ENCODE measurements at regions not wholly inside any gene's neighbourhood (a gene's known extent, or its start where the extent isn't known, plus 50 kb on each side); places are given as distances from the start of the nearest gene placed in this dataset.

- no peak for TF ChIP-seq IRF2 (CRISPR knock-in tag; IDR thresholded peaks at IDR 0.05; ENCODE audit: borderline replicate concordance, low read depth)
Measured at GRCh38 chr1:239815074-239815473, 276.6 kb upstream of the FMN2 start (continued).

GRCh38 chr1:239816081-239816782 is 275.5 kb upstream of the FMN2 start:
- H3K27ac Mint-ChIP-seq = peak overlapping the region; percentile 75; the same call in 1 of the 2 replicates
- H3K4me3 Mint-ChIP-seq = no peak overlapping the region

DNA sequence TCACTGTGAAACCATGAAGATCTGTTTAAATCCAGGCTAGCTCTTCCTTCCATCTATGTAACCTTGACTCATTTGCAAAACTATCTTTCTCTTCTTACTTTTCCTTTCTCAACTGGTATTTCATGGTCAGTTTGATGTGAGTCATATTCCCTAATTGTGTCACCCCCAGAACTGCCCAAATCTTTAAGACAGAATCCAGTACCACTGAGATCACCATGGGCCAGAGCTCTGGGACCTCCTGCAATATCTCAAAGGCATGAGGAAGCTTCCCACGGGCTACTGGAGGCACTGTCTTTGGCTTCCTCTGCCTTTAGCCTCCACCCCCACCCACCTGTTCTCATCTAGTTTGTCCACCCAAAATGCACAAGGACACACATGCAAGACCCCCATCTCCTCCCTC is 274.4 kb upstream of the FMN2 start:
- H3K9me3 Mint-ChIP-seq = no peaks in the 10 kb centered on the region
- H3K27ac Mint-ChIP-seq = peak overlapping the region; percentile 4; the same call in 1 of the 2 replicates
- no peak overlapping the region for H3K4me3 Mint-ChIP-seq
- H3K36me3 Mint-ChIP-seq = no peaks in the 10 kb centered on the region
- ATAC-seq (no peak), DNase-seq (ENCODE audit: low spot score) (no peak)
- H3K27me3 Mint-ChIP-seq (ENCODE audit: low read depth) = no peaks in the 10 kb centered on the region
- CTCF ChIA-PET = interaction anchor here (0.6 kb wide), 1 partner anchor 504 kb away, joined by 3 read pairs; no protein-coding TSS in a partner anchor
- H3K4me1 Mint-ChIP-seq = peaks cover 43% of the 10 kb centered on the region
- POLR2A ChIA-PET = no interaction called here
- TF ChIP-seq, protein P1, sequence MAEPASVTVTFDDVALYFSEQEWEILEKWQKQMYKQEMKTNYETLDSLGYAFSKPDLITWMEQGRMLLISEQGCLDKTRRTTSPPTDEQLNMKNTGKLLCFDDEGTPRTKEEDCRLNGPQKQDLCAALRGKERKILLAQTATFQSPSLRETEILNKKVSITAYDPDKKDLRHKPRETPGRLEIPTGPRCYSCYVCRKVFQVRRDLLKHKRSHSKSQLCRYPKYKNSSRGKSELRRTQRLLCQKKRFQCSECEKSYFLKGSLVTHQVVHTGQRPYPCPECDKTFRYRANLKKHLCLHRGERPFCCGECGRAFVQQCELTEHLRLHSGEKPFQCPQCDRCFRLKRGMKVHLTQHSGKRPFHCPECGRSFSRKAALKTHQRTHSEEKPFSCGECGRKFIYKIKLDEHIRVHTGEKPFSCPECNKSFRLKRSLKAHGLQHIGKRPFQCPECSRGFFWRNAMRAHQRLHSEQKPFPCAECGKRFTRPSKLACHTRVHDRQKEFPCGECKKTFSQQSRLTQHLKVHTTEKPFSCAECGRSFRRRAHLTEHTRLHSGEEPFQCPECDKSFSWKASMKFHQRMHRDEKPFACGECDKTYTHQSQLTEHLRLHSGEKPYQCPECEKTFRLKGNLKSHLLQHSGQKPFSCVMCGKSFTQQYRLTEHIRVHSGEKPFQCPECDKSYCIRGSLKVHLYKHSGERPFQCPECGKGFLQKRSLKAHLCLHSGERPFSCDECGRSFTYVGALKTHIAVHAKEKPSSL (CRISPR knock-in tag; conservative IDR thresholded peaks at IDR 0.05) = no peak
- no peak for TF ChIP-seq CREM (CRISPR knock-in tag; IDR thresholded peaks at IDR 0.05)
- TF ChIP-seq, protein P2, sequence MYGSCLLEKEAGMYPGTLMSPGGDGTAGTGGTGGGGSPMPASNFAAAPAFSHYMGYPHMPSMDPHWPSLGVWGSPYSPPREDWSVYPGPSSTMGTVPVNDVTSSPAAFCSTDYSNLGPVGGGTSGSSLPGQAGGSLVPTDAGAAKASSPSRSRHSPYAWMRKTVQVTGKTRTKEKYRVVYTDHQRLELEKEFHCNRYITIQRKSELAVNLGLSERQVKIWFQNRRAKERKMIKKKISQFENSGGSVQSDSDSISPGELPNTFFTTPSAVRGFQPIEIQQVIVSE (CRISPR knock-in tag; IDR thresholded peaks at IDR 0.05; ENCODE audit: borderline replicate concordance) = no peak
- TF ChIP-seq JUN (CRISPR knock-in tag; IDR thresholded peaks at IDR 0.05) = no peak
- TF ChIP-seq ZSCAN18 (CRISPR knock-in tag; IDR thresholded peaks at IDR 0.05) = no peak
- TF ChIP-seq GRHL2 (CRISPR knock-in tag; IDR thresholded peaks at IDR 0.05; ENCODE audit: insufficient replicate concordance, severe bottlenecking) = no peak
- no peak for TF ChIP-seq ZNF138 (CRISPR knock-in tag; conservative IDR thresholded peaks at IDR 0.05)
- no peak for TF ChIP-seq ZNF121 (CRISPR knock-in tag; IDR thresholded peaks at IDR 0.05)
- TF ChIP-seq, protein P3, sequence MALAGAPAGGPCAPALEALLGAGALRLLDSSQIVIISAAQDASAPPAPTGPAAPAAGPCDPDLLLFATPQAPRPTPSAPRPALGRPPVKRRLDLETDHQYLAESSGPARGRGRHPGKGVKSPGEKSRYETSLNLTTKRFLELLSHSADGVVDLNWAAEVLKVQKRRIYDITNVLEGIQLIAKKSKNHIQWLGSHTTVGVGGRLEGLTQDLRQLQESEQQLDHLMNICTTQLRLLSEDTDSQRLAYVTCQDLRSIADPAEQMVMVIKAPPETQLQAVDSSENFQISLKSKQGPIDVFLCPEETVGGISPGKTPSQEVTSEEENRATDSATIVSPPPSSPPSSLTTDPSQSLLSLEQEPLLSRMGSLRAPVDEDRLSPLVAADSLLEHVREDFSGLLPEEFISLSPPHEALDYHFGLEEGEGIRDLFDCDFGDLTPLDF (CRISPR knock-in tag; IDR thresholded peaks at IDR 0.05) = no peak

More at GRCh38 chr1:239816081-239816782, 275.5 kb upstream of the FMN2 start:
- TF ChIP-seq RORB (CRISPR knock-in tag; IDR thresholded peaks at IDR 0.05) (no peak), CREB1 (CRISPR knock-in tag; IDR thresholded peaks at IDR 0.05) (0 out of 2 replicates have a peak, but pooled peaks have one; percentile 23)
- H3K9me3 Mint-ChIP-seq = no peaks in the 10 kb centered on the region
- no peaks in the 10 kb centered on the region for H3K36me3 Mint-ChIP-seq
- ATAC-seq (peak; percentile 73), DNase-seq (ENCODE audit: low spot score) (peak; percentile 52)
- ChIA-PET CTCF (interaction anchor here (0.6 kb wide), 1 partner anchor 503 kb away, joined by 3 read pairs; no protein-coding TSS in a partner anchor), POLR2A (no interaction called here)
- no peaks in the 10 kb centered on the region for H3K27me3 Mint-ChIP-seq (ENCODE audit: low read depth)
- H3K4me1 Mint-ChIP-seq = peaks cover 54% of the 10 kb centered on the region

DNA sequence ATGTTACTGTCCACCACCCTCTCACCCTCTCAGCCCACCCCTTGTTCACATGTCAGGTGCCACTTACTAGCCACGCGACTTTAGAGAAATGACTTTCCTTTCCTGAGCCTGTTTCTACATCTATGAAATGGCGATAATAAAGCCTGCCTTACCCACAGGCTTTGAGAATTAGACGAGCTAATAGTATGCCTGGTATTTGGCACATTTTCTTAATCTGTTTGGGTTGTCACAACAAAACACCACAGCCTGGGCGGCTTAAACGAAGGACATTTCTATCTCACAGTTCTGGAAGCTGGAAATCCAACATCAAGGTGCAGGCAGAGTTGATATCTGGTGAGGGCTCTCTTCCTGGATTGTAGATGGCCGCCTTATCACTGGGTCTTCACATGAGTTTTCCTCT is 273.9 kb upstream of the FMN2 start:
- H3K9me3 Mint-ChIP-seq = no peaks in the 10 kb centered on the region
- H3K27me3 Mint-ChIP-seq (ENCODE audit: low read depth) = no peaks in the 10 kb centered on the region
- peaks cover 40% of the 10 kb centered on the region for H3K4me1 Mint-ChIP-seq
- DNase-seq (ENCODE audit: low spot score) (no peak), ATAC-seq (no peak)
- POLR2A ChIA-PET = no interaction called here
- H3K27ac Mint-ChIP-seq = peak overlapping the region; percentile 4; the same call in 1 of the 2 replicates
- TF ChIP-seq FOXK1 (CRISPR knock-in tag; IDR thresholded peaks at IDR 0.05) (no peak), FOXP1 (CRISPR knock-in tag; IDR thresholded peaks at IDR 0.05; ENCODE audit: borderline replicate concordance) (no peak)
- TF ChIP-seq, protein P4, sequence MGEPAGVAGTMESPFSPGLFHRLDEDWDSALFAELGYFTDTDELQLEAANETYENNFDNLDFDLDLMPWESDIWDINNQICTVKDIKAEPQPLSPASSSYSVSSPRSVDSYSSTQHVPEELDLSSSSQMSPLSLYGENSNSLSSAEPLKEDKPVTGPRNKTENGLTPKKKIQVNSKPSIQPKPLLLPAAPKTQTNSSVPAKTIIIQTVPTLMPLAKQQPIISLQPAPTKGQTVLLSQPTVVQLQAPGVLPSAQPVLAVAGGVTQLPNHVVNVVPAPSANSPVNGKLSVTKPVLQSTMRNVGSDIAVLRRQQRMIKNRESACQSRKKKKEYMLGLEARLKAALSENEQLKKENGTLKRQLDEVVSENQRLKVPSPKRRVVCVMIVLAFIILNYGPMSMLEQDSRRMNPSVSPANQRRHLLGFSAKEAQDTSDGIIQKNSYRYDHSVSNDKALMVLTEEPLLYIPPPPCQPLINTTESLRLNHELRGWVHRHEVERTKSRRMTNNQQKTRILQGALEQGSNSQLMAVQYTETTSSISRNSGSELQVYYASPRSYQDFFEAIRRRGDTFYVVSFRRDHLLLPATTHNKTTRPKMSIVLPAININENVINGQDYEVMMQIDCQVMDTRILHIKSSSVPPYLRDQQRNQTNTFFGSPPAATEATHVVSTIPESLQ (CRISPR knock-in tag; IDR thresholded peaks at IDR 0.05) = no peak
- no peaks in the 10 kb centered on the region for H3K36me3 Mint-ChIP-seq
- H3K4me3 Mint-ChIP-seq = no peak overlapping the region
- CTCF ChIA-PET = interaction anchor here (2.1 kb wide), 1 partner anchor 80 kb away, joined by 6 read pairs; no protein-coding TSS in a partner anchor

Measured in WTC11 (cell line).